ENCODE measurements at regions not wholly inside any gene's neighbourhood (a gene's known extent, or its start where the extent isn't known, plus 50 kb on each side); places are given as distances from the start of the nearest gene placed in this dataset.

GRCh38 chr2:101619191-101619591 is 78.3 kb upstream of the MAP4K4 start:
- TF ChIP-seq, protein P1, sequence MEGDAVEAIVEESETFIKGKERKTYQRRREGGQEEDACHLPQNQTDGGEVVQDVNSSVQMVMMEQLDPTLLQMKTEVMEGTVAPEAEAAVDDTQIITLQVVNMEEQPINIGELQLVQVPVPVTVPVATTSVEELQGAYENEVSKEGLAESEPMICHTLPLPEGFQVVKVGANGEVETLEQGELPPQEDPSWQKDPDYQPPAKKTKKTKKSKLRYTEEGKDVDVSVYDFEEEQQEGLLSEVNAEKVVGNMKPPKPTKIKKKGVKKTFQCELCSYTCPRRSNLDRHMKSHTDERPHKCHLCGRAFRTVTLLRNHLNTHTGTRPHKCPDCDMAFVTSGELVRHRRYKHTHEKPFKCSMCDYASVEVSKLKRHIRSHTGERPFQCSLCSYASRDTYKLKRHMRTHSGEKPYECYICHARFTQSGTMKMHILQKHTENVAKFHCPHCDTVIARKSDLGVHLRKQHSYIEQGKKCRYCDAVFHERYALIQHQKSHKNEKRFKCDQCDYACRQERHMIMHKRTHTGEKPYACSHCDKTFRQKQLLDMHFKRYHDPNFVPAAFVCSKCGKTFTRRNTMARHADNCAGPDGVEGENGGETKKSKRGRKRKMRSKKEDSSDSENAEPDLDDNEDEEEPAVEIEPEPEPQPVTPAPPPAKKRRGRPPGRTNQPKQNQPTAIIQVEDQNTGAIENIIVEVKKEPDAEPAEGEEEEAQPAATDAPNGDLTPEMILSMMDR (IDR thresholded peaks at IDR 0.05): no peak
- no peak for TF ChIP-seq POLR2A (IDR thresholded peaks at IDR 0.05)
